ENCODE measurements at regions not wholly inside any gene's neighbourhood (a gene's known extent, or its start where the extent isn't known, plus 50 kb on each side); places are given as distances from the start of the nearest gene placed in this dataset.

GRCh38 chr4:14076776-14077175, 449.3 kb upstream of the BOD1L1 start:
- Histone ChIP-seq H3K9me3 (ENCODE audit: insufficient read depth, low read length) (peaks cover 10% of the 10 kb centered on the region), H3K4me3 (ENCODE audit: insufficient read length, low read depth) (no peak overlapping the region), H3K4me1 (ENCODE audit: insufficient read depth, insufficient read length) (no peaks in the 10 kb centered on the region), H3K36me3 (ENCODE audit: insufficient read depth, insufficient read length, low read length) (no peaks in the 10 kb centered on the region), H3K27me3 (ENCODE audit: insufficient read depth, insufficient read length) (no peaks in the 10 kb centered on the region), H3K9ac (ENCODE audit: insufficient read length, low read depth) (no peak overlapping the region)
- DNase-seq (ENCODE audit: low read depth, low spot score) = no peak
- no peak for TF ChIP-seq ZNF274 (IDR thresholded peaks at IDR 0.05; ENCODE audit: low read depth, low read length)
- TF ChIP-seq SUZ12 (IDR thresholded peaks at IDR 0.05; ENCODE audit: extremely low read depth, insufficient read depth, insufficient read length) = no peak
- TF ChIP-seq YY1 (IDR thresholded peaks at IDR 0.05; ENCODE audit: insufficient read depth, insufficient read length) = no peak

- Histone ChIP-seq H3K4me3 (ENCODE audit: insufficient read length, low read depth) (no peak overlapping the region), H3K9ac (ENCODE audit: insufficient read length, low read depth) (no peak overlapping the region), H3K4me1 (ENCODE audit: insufficient read depth, insufficient read length) (no peaks in the 10 kb centered on the region), H3K27me3 (ENCODE audit: insufficient read depth, insufficient read length) (no peaks in the 10 kb centered on the region), H3K9me3 (ENCODE audit: insufficient read depth, low read length) (no peaks in the 10 kb centered on the region), H3K36me3 (ENCODE audit: insufficient read depth, insufficient read length, low read length) (no peaks in the 10 kb centered on the region)
- DNase-seq (ENCODE audit: low read depth, low spot score) = no peak
- TF ChIP-seq SUZ12 (IDR thresholded peaks at IDR 0.05; ENCODE audit: extremely low read depth, insufficient read depth, insufficient read length) (no peak), YY1 (IDR thresholded peaks at IDR 0.05; ENCODE audit: insufficient read depth, insufficient read length) (no peak), ZNF274 (IDR thresholded peaks at IDR 0.05; ENCODE audit: low read depth, low read length) (no peak)
Observed at GRCh38 chr4:14078326-14078725, 450.8 kb upstream of the BOD1L1 start.

GRCh38 chr4:14079601-14080000, 452.1 kb upstream of the BOD1L1 start:
- Histone ChIP-seq H3K27me3 (ENCODE audit: insufficient read depth, insufficient read length) (no peaks in the 10 kb centered on the region), H3K36me3 (ENCODE audit: insufficient read depth, insufficient read length, low read length) (no peaks in the 10 kb centered on the region), H3K9ac (ENCODE audit: insufficient read length, low read depth) (no peak overlapping the region), H3K4me1 (ENCODE audit: insufficient read depth, insufficient read length) (peaks cover 8% of the 10 kb centered on the region), H3K4me3 (ENCODE audit: insufficient read length, low read depth) (no peak overlapping the region), H3K9me3 (ENCODE audit: insufficient read depth, low read length) (no peaks in the 10 kb centered on the region)
- DNase-seq (ENCODE audit: low read depth, low spot score) = no peak
- TF ChIP-seq YY1 (IDR thresholded peaks at IDR 0.05; ENCODE audit: insufficient read depth, insufficient read length) (no peak), ZNF274 (IDR thresholded peaks at IDR 0.05; ENCODE audit: low read depth, low read length) (no peak), SUZ12 (IDR thresholded peaks at IDR 0.05; ENCODE audit: extremely low read depth, insufficient read depth, insufficient read length) (no peak)

GRCh38 chr4:14083150-14083549, 455.6 kb upstream of the BOD1L1 start:
- Histone ChIP-seq H3K9me3 (ENCODE audit: insufficient read depth, low read length) (peaks cover 4% of the 10 kb centered on the region; the same call in 1 of the 2 replicates), H3K36me3 (ENCODE audit: insufficient read depth, insufficient read length, low read length) (no peaks in the 10 kb centered on the region), H3K9ac (ENCODE audit: insufficient read length, low read depth) (no peak overlapping the region), H3K4me3 (ENCODE audit: insufficient read length, low read depth) (no peak overlapping the region), H3K4me1 (ENCODE audit: insufficient read depth, insufficient read length) (peaks cover 8% of the 10 kb centered on the region), H3K27me3 (ENCODE audit: insufficient read depth, insufficient read length) (no peaks in the 10 kb centered on the region)
- DNase-seq (ENCODE audit: low read depth, low spot score) = no peak
- TF ChIP-seq SUZ12 (IDR thresholded peaks at IDR 0.05; ENCODE audit: extremely low read depth, insufficient read depth, insufficient read length) (no peak), ZNF274 (IDR thresholded peaks at IDR 0.05; ENCODE audit: low read depth, low read length) (no peak), YY1 (IDR thresholded peaks at IDR 0.05; ENCODE audit: insufficient read depth, insufficient read length) (no peak)

- Histone ChIP-seq H3K27me3 (ENCODE audit: insufficient read depth, insufficient read length) (no peaks in the 10 kb centered on the region), H3K36me3 (ENCODE audit: insufficient read depth, insufficient read length, low read length) (no peaks in the 10 kb centered on the region), H3K4me3 (ENCODE audit: insufficient read length, low read depth) (no peak overlapping the region), H3K4me1 (ENCODE audit: insufficient read depth, insufficient read length) (peaks cover 8% of the 10 kb centered on the region), H3K9ac (ENCODE audit: insufficient read length, low read depth) (no peak overlapping the region), H3K9me3 (ENCODE audit: insufficient read depth, low read length) (peaks cover 4% of the 10 kb centered on the region; the same call in 1 of the 2 replicates)
- TF ChIP-seq YY1 (IDR thresholded peaks at IDR 0.05; ENCODE audit: insufficient read depth, insufficient read length) = no peak
- no peak for TF ChIP-seq ZNF274 (IDR thresholded peaks at IDR 0.05; ENCODE audit: low read depth, low read length)
- no peak for TF ChIP-seq SUZ12 (IDR thresholded peaks at IDR 0.05; ENCODE audit: extremely low read depth, insufficient read depth, insufficient read length)
- peak; percentile 81 for DNase-seq (ENCODE audit: low read depth, low spot score)
Observed at GRCh38 chr4:14084598-14084997, 457.1 kb upstream of the BOD1L1 start.

- H3K27me3 ChIP-seq (ENCODE audit: insufficient read depth, insufficient read length) = no peaks in the 10 kb centered on the region
- H3K9me3 ChIP-seq (ENCODE audit: insufficient read depth, low read length) = peaks cover 4% of the 10 kb centered on the region; the same call in 1 of the 2 replicates
- no peaks in the 10 kb centered on the region for H3K36me3 ChIP-seq (ENCODE audit: insufficient read depth, insufficient read length, low read length)
- TF ChIP-seq YY1 (IDR thresholded peaks at IDR 0.05; ENCODE audit: insufficient read depth, insufficient read length) = no peak
- TF ChIP-seq SUZ12 (IDR thresholded peaks at IDR 0.05; ENCODE audit: extremely low read depth, insufficient read depth, insufficient read length) = no peak
- no peak for TF ChIP-seq ZNF274 (IDR thresholded peaks at IDR 0.05; ENCODE audit: low read depth, low read length)
- H3K9ac ChIP-seq (ENCODE audit: insufficient read length, low read depth) = no peak overlapping the region
- H3K4me1 ChIP-seq (ENCODE audit: insufficient read depth, insufficient read length) = peaks cover 8% of the 10 kb centered on the region
- no peak overlapping the region for H3K4me3 ChIP-seq (ENCODE audit: insufficient read length, low read depth)
- no peak for DNase-seq (ENCODE audit: low read depth, low spot score)
Observed at GRCh38 chr4:14087459-14087858, 459.9 kb upstream of the BOD1L1 start.

GRCh38 chr4:14087921-14088320, 460.4 kb upstream of the BOD1L1 start:
- H3K9me3 ChIP-seq (ENCODE audit: insufficient read depth, low read length) = peaks cover 4% of the 10 kb centered on the region; the same call in 1 of the 2 replicates
- peaks cover 8% of the 10 kb centered on the region for H3K4me1 ChIP-seq (ENCODE audit: insufficient read depth, insufficient read length)
- H3K36me3 ChIP-seq (ENCODE audit: insufficient read depth, insufficient read length, low read length) = no peaks in the 10 kb centered on the region
- TF ChIP-seq ZNF274 (IDR thresholded peaks at IDR 0.05; ENCODE audit: low read depth, low read length) = no peak
- TF ChIP-seq YY1 (IDR thresholded peaks at IDR 0.05; ENCODE audit: insufficient read depth, insufficient read length) = no peak
- TF ChIP-seq SUZ12 (IDR thresholded peaks at IDR 0.05; ENCODE audit: extremely low read depth, insufficient read depth, insufficient read length) = no peak
- H3K9ac ChIP-seq (ENCODE audit: insufficient read length, low read depth) = no peak overlapping the region
- no peak for DNase-seq (ENCODE audit: low read depth, low spot score)
- H3K27me3 ChIP-seq (ENCODE audit: insufficient read depth, insufficient read length) = no peaks in the 10 kb centered on the region
- H3K4me3 ChIP-seq (ENCODE audit: insufficient read length, low read depth) = no peak overlapping the region

Data from NT2/D1 (cell line).